HG03095 (cell line): ENCODE measurements at regions not wholly inside any gene's neighbourhood (a gene's known extent, or its start where the extent isn't known, plus 50 kb on each side); places are given as distances from the start of the nearest gene placed in this dataset.
"Not testable (repeated sequence)": the region's sequence is repeated elsewhere in the genome, so short reads cannot be mapped to it uniquely, and the experiment has no call there.

ENCODE experiments used
- ATAC-seq: cut with Tn5 transposase; IDR thresholded peaks from one replicate; pipeline ENCODE4 v1.9.1; 2021; ENCODE audit warnings: moderate library complexity; ENCODE audit not compliant: unreplicated experiment

DNA sequence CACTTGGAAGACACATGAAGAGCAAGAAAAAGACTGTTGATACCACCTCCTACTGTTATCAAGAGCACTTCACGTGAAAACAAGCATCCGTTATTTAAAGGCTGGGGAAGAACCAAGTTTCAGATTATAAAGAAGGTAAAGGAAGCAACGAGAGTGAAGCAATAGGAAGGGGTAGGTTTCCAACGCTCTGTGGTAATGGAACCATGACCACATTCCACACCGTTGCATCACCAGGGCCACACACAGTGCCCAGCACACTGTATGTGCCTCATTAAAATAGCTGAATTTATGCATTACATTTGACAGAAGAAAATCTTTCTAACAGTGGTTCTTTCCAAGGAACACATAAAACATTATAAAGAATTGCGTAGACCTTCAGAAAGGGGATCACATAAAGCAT is 435.8 kb downstream of the MRPL39 start:
- ATAC-seq: no peak

DNA sequence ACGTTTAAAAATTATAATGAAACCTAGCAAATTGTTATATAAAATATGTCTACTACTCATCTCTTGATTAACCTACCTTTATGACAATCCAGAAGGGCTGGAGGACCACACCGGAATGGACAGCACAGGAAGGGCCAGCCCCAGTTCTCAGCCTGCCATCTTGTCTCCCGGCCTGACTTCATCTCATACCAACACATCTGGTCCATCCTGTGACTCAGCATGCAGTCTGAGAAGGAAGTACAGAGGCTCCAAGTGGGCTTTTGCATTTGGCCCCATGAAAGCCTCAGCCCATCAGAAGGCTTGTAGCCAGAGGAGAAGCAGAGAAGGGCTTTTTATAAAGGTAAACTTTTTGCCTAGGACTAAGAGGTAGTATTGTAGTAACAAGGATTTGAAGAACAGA is 436.6 kb downstream of the MRPL39 start:
- ATAC-seq: no peak

DNA sequence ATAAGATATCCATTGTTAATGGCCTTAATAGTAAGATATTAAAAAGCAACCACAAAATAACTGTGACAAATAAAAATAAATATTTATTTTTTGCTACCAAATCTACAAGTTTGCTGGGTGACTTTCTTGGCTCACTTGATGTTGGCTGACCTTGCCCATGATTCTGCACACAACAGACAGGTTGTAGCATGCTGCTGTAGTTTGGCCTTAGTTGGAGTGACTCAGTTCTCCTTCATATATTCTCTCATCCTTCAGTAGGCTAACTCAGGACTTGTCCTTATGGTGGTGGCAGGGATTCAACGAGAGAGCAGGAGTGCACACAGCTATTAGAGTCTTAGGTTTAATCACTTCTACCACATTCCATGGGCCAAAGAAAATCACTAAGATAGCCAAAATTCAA is 437.9 kb downstream of the MRPL39 start:
- no peak for ATAC-seq

DNA sequence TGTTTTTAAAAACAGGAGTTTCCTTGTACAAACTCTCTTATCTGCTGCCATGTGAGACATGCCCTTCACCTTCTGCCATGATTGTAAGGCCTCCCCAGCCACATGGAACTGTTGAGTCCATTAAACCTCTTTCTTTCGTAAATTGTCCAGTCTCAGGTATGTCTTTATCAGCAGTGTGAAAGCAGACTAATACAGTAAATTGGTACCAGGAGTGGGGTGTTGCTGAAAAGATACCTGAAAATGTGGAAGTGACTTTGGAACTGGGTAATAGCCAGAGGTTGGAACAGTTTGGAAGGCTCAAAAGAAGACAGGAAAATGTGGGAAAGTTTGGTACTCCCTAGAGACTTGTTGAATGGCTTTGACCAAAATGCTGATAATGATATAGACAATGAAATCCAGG is 440.4 kb downstream of the MRPL39 start:
- not testable (repeated sequence) for ATAC-seq

DNA sequence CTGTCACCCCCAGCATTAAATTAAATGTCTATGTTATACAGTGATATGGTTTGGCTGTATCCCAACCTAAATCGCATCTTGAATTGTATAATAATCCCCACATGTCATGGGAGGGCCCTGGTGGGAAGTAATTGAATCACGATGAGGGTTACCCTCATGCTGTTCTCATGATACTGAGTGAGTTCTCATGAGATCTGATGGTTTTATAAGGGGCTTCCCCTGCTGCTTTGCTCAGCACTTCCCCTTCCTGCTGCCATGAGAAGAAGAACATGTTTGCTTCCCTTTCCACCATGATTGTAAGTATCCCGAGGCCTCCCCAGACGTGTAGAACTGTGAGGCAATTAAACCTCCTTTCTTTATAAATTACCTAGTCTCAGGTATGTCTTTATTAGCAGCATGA is 445.7 kb downstream of the MRPL39 start:
- ATAC-seq: no peak

DNA sequence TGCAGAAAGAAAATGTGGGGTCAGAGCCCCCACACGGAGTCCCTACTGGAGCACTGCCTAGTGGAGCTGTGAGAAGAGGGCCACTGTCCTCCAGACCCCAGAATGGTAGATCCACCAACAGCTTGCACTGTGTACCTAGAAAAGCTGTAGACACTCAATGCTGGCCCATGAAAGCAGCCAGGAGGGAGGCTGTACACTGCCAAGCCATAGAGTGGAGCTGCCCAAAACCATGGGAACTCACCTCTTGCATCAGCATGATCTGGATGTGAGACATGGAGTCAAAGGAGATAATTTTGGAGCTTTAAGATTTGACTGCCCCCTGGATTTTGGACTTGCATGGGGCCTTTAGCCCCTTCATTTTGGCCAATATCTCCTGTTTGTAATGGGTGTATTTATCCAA is 452.3 kb downstream of the MRPL39 start:
- ATAC-seq: not testable (repeated sequence)

DNA sequence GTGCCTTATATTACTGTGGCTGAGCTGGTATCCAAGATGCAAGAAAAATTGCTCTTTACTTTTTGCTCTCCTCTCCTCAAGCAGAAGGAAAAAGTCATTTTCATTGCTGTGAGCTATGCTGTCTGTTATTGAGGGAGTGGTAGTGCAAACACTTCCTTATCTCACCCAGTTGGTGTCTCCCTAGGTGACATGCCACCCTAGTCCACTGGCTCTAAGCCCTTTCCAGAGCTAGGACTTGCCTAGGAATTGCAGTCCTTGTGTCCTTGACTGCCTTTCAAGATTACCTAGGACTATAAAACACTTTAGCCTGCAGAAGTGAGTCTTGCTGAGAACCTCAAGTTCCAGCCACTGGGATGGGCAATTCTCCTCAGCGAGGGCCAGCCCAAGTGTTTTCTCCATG is 458.3 kb downstream of the MRPL39 start:
- ATAC-seq: no peak

DNA sequence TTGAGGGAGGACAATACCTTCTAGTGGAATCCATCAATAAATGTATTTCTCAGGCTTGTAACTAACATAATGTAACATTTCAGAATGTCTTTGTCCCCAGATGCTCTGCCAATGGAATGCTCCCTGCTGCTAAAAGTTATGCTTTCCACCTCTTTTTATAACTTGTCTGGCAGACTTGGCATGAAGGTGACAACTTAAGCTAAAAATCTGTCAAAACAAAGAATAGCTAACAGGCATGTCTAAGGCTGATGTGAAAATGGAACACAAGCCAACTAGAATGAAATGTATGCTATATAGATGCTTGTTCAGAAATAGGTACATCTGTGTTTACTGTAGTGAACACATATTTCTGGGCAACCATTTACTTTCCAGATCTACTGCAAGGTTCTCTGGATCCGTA is 467.9 kb downstream of the MRPL39 start:
- ATAC-seq: no peak

DNA sequence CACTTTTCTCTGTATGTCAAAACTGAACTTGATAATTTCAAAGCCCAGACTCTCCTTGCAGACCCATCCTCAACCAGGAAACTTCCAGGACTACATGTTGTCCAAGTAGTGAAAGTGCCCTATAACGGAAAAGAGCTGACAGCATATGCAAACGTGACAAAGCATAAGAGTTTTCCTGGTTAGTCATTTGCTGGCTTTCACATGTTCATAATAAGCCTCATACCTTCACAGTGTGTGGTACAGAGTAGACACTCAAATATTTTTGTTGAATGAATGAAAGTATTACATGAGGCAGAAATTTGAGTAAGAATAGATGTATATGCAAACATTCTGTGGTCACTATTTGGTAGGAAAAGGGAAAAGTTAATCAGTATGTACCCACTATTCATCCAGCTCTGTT is 473.3 kb downstream of the MRPL39 start:
- ATAC-seq: no peak

DNA sequence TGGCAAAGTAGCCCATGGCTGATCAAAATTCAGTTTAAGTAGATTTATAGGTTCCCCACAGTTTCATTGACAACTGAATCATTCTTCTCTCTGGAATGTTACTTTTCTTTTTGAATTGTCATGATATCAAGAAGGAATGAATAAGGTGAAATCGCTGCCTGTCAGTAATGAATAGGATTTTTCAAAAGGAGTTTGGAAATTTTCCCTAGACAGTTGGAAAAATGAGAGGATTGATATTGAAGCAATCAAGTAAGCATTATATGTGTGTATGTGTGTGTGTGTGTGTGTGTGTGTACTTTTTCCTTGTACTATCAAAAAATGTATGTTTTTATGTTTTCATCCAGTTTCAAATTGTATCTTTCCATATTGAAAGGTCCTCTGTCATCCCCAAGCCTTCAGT is 479.5 kb downstream of the MRPL39 start:
- no peak for ATAC-seq

DNA sequence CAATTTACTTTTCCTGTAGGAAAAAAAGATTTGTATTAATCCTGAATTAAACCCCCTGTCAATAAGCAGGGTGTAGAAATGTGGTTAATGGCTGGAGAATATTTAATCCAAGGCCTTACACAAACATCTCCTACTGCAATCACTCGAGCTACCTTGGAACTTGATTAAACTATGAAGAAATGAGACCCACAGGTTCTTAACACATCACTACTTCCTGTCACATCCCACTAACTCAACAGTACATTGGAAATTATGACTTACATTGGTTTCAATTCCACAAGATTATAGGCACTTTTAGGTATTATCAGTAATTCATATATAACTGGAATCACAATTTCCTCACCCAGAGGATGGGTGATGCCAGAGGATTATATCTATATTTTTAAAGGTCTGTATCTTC is 480.3 kb downstream of the MRPL39 start:
- ATAC-seq: no peak

DNA sequence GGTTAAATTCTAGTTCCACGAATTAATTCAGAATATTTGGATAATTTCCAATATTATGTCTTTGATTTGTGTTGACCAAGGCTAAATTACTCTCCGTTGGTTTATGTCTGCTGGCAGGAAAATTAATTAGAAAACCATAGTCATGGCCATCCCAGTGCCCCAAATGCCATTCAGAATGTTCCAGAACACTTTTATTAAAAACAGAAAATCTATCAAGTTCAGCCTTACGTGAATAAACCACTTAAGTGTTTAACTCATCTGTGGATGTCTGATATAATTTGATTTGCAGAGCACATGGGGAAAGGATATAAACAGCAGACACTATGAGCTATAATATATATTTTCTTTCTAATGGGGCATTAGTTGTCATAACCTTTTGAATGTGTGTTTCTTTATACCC is 480.7 kb downstream of the MRPL39 start:
- ATAC-seq: no peak

DNA sequence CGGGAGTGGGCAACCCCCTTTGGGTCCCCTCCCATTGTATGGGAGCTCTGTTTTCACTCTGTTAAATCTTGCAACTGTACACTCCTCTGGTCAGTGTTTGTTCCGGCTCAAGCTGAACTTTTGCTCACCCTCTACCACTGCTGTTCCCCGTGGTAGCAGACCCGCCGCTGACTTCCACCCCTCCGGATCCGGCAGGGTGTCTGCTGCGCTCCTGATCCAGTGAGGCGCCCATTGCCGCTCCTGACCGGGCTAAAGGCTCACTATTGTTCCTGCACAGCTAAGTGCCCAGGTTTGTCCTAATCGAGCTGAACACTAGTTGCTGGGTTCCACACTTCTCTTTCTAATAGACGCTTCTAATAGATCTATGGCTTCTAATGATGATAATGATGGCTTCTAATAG is 488.6 kb downstream of the MRPL39 start:
- no peak for ATAC-seq

DNA sequence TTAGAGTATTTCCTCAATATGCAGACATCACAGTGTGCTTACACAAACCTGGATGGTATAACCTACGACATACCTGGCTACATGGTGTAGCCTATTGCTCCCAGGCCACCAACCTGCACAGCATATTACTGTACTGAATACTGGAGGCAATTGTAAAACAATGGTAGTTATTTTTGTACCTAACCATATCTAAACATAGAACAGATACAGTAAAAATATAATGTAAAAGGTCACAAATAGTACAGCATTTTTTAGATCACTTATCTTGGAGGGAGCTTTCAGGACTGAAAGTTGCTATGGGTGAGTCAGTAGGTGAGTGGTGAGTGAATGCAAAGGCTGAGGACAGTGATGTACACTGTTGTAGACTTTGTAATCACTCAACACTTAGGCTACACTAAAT is 492.3 kb downstream of the MRPL39 start:
- peak; percentile 79 for ATAC-seq

DNA sequence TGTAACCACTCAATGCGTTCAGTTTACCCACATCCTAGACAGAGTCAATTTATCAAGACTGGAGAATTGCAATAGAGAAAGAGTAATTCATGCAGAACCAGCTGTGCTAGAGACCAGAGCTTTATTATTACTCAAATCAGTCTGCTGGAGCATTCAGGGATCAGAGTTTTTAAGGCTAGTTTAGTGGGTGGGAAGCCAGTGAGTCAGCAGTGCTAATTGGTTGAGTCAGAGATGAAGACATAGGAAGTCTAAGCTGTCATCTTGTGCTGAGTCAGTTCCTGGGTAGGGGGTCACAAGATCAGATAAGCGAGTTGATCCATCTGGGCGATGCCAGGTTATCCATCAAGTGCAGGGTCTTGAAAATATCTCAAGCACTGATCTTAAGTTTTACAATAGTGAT is 499.6 kb downstream of the MRPL39 start:
- no peak for ATAC-seq

DNA sequence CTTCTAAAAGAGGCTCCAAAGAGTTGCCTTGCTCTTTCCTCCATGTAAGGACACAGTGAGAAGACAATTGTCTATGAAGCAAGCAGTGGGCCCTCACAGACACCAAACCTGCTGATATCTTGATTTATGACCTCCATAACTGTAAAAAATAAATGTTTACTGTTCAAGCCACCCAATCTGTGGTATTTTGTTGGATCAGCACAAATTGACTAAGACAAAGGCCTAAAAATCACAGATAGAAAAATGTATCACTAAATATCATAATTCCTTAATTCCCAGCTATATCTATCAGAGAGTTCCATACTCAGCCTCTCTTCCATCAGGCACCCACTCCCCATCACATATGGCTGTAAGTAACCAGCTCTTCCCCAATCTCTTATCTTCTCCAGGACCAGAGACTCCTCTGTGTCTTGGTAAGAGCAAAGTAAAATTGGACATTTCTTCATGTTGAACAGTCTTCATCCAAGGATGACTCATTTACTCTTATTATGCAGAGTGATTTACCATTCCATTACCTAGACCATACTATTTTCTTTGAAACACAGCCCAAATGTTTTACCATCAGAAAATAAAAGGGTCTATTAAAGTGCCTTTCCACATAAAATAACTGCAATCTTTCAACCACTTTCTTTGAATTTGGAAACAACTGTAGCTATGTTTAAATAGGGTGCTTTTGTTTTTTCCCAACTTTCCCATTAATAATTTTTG is 503.6 kb downstream of the MRPL39 start:
- ATAC-seq: no peak

DNA sequence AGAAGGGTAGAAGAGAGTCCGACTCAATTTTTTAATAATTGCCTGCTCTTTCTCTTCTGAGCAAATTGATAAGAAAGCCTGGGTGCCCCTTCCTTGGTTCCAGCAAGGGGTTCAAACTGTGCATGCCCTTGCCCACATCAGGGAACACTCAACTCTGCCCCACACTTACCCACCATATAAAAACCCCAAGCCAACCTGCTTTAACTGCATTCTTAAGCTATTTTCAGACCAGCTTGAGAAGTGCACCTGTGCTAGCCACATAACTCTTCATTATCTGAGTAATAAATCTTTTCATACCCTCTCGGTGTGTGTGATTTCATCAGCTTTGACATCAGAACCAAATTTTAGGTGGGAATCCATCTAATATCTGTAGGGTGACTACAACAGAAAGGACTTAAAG is 509.6 kb downstream of the MRPL39 start:
- no peak for ATAC-seq

DNA sequence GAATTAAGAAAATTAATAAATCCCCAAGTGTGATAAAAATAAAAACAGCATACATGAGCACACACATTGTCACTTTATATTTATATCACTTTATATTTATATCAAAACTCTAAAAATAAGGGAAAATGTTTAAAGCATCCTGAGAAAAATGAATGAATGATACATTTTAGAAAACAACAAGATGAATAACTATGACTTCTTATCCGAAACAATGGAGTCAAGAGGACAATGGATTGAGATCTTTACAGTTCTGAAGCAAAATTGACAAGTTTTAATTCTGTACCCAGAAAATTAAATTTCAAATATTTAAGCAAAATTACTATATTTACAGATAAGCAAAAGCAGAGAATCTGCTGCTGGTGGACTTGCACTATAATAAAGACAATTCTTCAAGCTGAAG is 512.6 kb downstream of the MRPL39 start:
- ATAC-seq: no peak

DNA sequence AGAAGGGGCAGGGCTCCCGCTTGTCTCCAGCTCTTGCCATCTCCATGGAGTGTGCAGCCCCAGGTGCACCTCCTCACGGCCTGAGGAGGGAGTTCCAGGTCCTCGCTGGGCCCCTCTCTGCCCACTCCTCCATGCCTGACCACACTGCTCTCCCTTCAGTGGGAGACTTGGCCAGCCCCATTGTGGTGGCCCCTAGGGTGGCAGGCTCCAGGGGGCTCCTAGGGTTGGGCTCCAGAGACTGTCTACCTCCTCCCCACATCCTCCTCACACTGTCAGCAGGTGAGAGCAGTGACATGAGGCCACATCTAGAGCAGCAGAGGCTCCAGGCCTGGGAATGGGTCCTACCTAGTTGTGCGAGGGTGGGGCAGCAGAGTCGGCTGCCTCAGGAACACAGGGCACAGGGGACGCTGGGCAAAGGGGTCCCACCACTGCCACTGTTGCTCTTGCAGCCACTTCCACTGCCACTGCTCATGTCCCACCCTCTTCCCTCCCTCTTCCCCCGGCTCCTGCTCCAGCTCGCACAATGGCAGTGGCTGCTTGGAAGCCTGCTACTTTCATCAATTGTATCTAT is 514.8 kb downstream of the MRPL39 start:
- ATAC-seq: no peak

DNA sequence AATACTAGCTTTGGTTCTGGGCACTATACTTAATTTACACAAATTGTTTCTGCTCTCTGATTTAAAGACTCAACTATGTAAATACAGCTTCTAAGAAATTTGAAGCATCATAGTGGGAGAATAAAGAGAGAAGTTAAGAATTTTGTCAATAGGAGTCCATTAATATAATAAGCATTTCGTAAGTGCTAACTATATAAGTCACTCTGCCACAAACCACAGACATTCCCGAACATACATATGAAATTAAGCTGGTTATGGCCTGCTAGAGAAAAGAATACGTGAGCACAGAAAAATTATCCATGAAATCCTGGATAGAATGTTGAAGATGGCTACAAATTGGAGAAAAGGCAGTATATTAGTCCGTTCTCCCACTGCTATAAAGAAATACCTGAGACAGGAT is 526.2 kb downstream of the MRPL39 start:
- no peak for ATAC-seq

DNA sequence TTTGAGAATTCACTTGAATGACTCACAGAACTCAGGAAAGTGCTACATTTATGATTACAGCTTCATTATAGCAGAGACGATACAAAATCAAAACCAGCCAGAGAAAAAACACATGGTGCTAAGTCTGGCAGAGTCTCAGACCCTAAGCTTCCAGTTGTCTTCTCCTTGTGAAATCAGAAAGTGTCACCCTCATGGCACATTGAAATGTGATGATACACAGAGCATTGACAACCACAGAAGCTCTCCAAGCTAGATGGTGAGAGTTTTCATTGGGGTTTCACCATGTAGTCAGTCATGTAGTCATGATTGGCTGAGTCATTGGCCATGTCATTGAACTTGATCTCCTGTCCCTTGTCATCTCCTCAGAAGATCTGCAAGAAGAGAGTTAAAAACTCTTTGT is 526.6 kb downstream of the MRPL39 start:
- no peak for ATAC-seq

DNA sequence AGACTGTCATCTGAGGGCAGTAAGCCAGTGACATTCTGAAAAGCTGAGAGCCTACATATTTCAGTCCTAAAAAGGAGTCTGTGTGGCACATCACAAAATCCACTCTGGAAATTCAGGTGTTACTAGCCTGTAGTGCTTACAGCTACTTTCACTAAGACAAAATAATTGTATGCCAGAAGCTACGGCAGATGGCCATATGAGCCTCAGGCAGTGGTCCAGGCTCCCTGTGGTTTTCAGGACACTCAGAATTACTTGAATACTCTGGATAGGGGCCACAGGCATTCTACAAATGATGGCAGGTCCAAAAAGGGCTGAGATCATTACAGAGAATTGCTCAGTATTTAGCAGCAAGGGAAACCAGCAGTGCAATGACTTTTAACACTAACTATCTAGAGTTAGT is 527.1 kb downstream of the MRPL39 start:
- ATAC-seq: no peak

DNA sequence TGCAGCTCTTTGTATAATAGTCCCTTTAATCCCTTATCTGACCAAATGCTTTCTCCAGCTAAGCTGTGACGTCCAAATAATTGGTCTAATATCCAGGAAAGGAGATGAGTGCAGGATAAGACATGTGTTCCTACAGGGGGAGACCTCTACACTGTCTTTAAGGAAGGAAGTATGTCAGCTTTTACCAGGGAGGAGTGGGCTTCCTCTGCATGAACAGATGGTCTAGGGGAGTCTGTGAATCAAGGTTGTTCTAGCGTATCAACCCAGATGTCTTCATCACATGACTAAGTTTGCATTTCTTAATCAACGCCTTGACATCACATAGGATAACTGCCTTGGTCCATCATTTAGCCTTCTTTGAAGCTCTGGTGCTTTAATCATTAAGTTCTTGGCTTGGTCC is 528.2 kb downstream of the MRPL39 start:
- no peak for ATAC-seq
